Neural cell (in vitro differentiated cells): ENCODE measurements at regions not wholly inside any gene's neighbourhood (a gene's known extent, or its start where the extent isn't known, plus 50 kb on each side); places are given as distances from the start of the nearest gene placed in this dataset.

Experiments used
- CTCF ChIP-seq: fragments of 450-650 bp; IDR thresholded peaks from 2 replicates; pipeline ENCODE4 v1.5.1; 2014; ENCODE audit warnings: antibody characterized with exemption, mild to moderate bottlenecking, moderate library complexity; ENCODE audit not compliant: poor library complexity, severe bottlenecking
- TAF1 ChIP-seq: IDR thresholded peaks from 2 replicates; pipeline ENCODE4 v1.6.1; 2012; ENCODE audit warnings: low read depth

GRCh38 chr21:36550761-36551160 lies 70.8 kb upstream of the CLDN14 start:
- TF ChIP-seq TAF1: no peak
- TF ChIP-seq CTCF: no peak
